DMS 273 (cell line): ENCODE measurements at regions not wholly inside any gene's neighbourhood (a gene's known extent, or its start where the extent isn't known, plus 50 kb on each side); places are given as distances from the start of the nearest gene placed in this dataset.

ENCODE experiments used
- DNase-seq: peaks from one replicate; lab custom pipeline; 2025; ENCODE audit not compliant: unreplicated experiment; lab: John Stamatoyannopoulos, UW

DNA sequence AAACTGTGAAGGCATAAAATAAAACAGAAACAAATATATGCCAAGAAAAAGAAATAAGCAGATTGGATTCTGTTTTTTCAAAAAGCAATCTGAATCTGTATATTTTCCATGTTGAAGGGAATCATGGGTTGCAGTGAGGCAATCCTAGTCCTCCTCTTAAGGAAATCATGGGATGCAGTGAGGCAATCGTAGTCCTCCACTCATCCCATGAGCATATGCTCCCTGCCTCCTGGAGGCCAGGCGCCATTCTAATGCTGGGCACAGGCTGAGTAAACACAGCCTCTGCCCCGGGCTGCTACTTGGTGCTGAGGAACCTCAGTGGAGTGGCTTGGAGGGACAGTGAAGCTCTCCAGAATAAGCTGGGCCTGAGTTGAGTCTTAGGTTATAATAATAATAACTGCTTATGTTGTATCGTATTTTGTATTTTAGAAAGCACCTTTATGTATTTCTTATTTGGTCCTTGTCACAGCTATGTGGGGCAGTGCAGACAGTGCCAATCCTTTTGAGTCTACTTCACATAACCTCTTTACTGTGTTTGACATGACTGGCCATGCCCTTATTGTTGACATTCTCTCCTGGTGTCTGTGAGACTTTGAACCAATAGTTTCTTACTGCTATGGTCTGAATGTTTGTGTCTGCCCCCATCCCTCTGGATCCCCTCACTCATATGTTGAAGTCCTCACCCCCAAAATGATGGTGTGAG, 56.6 kb upstream of the CITED2 start:
- DNase-seq = peak; percentile 8

- DNase-seq = no peak
Measured at GRCh38 chr6:139429580-139430145, 55.2 kb upstream of the CITED2 start.

DNA sequence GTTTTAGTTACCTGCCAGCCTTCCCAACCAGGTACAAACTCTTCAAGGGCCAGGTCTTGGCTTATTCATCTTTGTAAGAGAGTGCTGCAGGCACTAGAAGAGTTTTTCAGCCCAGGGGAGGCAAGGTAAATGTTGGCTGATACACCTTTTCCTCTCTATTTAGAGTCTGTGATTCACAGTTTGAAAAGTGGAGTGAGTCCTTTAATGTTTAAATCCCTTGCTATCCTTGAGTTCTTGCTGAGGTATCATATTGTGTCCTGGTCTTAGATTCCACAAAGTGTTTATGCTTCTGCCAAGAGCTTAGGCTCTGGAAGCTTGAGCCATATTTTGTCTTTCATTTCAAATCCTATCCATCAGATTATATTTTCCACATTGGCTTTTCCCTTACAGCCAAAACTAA, 52.8 kb upstream of the CITED2 start:
- no peak for DNase-seq

DNA sequence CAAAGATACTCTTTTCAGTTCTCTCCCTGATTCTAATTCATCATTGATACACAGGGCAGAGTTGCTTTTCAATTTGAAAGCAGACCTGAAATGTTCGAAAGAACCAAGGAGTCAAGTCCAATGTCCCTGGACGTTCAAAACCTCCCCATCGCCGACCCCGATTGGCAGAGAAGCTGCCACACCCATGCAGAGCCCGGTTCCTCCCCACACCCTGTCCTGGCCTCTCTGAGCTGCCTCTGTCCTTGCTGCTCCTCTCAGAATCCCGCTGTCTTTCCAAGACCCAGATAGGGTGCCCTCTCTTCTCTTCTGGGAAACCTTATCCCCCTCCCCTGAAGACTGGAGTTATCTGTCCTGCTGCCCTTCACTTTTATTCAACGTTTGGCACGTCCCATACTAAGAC, 52.3 kb upstream of the CITED2 start:
- DNase-seq = no peak

- no peak for DNase-seq
Measured at GRCh38 chr6:139425780-139426179, 51.3 kb upstream of the CITED2 start.

DNA sequence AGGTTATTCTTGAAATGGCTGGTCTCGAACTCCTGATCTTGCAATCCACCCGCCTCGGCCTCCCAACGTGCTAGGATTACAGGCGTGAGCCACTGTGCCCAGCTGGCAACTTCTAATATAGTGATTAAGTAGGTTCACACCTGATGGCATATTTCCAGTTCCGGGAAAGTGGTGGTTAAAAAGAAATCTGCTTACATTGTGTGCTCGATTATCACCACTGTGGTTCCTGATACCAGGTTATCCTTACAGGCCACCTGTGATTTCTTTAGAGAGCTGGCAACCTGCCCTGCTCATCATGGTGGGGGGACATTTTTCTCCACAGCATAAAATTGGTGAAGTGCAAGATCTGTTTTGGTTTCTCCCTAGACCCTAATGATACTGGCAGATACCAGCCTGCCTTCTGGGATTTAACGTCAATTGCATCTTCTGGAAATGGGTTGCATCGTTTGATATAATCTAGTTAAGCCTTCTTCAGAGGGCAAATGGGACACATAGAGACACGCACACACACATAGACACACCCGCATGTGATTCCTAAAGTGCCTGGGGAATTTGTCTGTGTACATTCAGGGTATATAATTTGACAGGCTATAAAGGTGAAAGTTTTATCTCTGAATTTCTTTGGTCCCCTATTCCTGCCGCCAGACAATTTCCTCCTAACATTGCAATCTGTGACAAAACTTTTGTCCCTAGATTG, 49.7 kb upstream of the CITED2 start:
- DNase-seq = no peak
